NOMO-1 treated with dmso at 0.1 percent for 144 hours (cell line): ENCODE measurements at regions not wholly inside any gene's neighbourhood (a gene's known extent, or its start where the extent isn't known, plus 50 kb on each side); places are given as distances from the start of the nearest gene placed in this dataset.
"Not testable (repeated sequence)": the region's sequence is repeated elsewhere in the genome, so short reads cannot be mapped to it uniquely, and the experiment has no call there.

Experiments
- DNase-seq: peaks from one replicate; lab custom pipeline; 2025; ENCODE audit not compliant: unreplicated experiment; lab: John Stamatoyannopoulos, UW

DNA sequence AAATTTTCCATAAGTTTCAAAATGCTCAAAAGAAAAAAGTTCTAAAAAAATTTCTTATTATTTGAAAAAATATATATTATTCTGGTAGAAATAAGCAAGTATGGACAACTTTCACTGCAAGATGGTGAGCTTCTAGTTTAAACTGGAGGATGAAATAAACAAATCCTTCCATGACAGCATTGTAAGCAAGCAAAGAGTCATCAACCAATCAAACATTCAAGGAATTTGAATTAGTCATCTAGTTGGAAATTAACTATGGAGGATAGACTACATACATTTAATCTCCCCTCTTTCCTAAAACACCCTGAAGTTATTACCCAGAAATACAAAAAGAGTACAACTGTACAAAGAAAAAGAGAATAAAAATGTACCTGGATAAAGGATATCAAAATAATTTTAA, 51.0 kb upstream of the IRX5 start:
- DNase-seq = no peak

DNA sequence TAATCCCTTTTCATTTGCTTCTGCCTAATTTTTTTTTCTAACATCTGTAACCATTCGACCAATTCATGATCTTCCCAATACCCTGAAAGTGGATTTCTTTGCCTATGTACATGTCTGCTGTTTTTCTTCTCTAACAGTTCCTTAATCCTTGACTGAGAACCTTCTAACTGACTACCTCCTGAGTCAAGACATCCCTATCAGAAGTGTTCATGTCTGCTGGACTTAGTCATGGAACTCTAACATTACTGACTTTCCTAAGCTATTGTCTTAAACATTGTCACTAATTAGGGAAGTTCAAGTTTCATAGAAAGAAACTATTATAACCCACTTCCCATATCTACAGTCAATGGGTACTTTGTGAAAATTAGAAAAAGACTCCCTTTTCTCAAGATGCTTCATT, 52.4 kb upstream of the IRX5 start:
- no peak for DNase-seq

DNA sequence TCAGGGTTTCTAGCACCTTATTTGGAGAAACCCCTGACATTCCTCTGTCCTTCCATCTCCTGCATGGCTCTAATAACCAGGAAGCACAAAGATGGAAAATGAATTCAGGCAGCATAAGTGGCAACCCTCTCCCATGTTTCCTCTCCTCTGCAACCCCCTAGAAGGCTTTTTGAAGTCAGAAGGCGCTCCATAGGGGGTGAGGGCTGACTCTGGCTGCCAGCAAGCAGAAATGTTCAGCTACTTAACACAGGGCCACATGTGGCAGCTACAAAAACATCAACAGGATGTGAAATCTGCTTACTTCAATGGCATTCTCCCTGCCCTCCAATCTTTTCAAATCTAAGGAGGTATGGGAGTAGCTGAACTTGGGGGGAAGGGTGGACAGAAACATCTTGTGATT, 55.2 kb upstream of the IRX5 start:
- no peak for DNase-seq

DNA sequence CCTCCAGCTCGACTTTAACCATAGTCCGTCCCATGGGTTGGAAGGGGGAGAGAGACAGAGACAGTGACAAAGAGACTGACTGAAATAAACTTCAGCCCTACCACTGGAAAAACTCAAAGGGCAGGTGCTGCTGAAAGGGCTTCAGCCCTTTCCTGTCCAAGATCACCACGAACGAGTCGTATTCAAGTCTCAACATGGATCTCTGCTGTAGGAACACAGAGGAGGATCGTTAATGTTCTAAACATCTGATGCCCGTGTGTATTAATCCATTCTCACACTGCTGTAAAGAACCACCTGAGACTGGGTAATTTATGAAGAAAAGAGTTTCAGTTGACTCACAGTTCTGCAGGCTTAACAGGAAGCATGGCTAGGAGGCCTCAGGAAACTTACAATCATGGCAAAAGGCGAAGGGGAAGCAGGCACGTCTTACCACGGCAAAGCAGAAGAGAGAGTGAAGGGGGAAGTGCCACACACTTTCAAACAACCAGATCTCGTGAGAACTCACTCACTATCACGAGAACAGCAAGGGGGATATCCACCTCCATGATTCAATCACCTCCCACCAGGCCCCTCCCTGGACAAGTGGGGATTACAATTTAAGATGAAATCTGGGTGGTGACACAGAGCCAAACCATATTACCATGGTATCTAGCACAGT, 56.8 kb upstream of the IRX5 start:
- DNase-seq = not testable (repeated sequence)

DNA sequence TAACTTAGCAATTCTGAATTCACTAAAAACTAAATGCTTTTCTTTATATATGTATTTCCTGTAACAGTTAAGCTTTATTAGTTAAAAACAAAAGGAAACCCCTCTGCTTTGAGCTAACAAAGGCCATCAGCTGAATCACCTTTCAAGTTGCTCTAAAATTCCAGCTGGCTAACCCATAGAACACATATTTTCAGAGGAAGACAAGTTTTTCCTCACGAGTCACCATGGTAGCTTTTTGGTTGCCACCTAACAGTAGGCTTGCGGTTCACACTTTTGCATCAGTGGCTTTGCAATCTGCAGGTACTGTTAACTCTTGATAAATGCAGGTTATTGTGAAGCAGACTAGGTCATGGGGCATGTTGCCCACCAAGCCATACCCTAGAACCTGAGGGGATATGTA, 57.6 kb upstream of the IRX5 start:
- no peak for DNase-seq

DNA sequence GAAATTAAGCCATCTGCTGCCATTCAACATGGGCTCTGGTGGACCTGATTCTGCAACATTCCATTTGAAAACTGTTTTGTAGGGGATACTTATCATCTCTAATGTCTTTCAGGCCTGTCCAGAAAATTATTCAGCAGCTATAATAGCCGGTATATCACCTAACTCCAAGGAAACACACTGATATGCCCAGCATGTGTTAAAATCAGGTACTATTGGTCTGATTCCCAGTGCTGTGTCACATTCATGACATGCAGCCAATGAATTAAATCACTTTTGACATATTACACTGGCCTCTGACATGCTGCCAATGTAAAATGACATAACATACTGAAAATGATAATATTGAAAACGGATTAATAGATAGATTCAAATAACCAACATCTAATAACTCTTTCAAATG, 60.5 kb upstream of the IRX5 start:
- no peak for DNase-seq

DNA sequence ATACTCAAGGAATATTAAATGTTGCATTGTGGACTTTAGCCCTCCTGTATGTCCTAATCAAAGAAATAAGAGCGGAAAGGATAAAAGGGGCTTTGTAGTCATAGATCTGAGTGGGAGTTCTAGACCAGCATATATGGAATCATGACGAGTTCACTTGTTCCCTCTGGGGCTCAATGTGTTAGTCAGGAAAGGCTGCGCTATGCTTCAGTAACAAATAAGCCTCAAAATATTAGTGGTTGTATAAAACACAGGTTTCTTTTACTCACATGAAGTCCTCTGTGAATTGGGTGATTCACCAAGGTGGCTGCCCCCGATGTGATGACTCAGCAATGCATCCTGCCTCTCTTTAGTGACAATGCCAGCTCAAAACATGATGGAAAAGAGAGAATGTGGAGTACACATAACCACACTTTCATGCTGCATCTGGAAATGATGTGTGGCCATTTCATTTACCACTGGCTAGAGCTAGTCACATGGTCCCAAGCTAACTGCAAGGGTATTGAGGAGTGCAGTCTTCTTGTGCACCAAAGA, 63.3 kb upstream of the IRX5 start:
- DNase-seq = no peak

DNA sequence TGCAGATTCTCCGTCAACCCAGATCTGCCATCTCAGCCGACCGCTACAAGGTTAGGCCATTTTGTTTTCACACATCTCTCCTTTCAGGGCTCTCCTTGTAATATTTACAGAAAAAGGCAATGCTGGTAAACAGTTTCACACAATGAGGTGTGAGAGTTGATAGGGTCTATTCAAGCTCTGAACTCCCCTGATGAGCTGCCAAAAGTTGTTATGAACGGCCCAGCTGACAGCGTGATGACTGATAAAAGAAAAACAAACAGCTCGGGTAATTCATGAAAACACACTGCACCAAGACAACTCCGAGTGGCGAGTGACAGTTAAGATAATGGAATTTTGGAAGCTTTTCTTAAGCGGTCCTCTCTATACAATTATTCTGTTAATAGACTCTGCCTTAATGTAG, 68.1 kb upstream of the IRX5 start:
- DNase-seq = no peak

DNA sequence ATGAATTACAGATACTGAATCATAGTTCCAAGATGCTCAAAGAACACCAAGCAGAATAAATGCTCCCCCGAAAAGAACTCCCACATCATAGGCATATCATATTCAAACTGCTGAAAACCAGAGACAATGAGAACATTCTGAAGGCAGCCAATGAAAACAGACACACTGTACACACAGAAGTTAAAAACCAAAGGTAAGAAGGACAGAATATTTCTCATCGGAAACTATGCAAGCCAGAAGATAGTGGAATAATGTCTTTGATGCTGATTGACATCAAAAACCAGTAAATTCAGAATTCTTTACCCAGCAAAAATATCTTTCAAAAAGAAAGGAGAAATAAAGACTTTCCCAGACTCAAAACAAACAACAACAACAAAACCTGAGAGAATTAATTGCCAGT, 73.8 kb upstream of the IRX5 start:
- DNase-seq = no peak

DNA sequence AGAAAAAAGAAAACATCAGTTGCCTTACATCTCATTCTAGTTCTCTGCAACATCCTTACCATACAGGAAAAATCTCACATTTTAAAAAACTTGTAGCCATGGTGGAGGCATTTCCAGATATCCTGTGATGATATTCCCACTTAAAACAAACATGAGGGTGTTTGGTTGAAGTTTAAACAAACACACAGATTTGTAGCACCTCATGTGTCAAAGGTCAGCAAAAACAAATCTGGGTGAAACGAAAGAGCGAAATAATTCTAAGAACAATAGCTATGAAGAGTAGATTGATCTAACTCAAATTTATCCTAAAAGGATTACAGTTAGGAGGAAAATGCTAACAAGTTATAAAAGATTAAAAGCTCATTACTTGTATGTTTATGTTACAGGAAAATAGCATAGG, 83.1 kb upstream of the IRX5 start:
- DNase-seq = no peak

DNA sequence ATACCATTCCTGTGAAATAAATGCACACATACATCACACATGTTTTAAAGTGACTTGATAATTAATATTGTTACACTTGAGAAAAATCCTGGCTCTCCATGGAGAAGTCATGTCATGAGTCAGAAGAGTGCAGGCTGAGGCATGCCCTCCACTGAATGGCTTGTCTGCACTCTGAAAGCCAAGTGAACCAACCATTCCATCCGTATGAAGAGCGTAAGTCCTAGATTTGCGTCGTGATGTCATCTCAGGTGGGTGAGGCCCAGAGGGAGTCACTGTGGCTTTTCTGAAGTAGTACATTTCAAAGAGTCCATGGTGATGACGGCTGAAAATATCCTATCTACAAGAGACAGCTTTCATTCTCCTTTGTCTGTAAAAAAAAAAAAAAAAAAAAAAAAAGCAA, 83.5 kb upstream of the IRX5 start:
- no peak for DNase-seq

DNA sequence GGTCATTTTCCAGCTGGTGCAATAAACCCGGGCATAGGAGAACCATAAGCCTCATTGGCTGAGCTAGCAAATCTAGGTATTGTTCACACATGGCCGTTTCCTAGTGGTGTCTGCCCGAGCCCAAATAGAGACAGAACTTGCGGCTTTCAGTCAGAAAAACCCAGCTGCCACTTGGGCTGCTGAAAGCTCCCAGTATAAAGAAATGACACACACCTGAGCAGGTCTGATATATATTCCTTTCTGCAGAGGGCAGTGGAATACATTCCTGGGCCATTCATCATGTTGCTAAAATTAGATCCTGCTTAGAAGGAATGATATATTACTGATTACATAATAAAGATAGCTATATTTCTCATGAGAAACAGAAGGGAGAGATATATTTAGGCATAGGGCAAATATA, 83.9 kb upstream of the IRX5 start:
- no peak for DNase-seq

DNA sequence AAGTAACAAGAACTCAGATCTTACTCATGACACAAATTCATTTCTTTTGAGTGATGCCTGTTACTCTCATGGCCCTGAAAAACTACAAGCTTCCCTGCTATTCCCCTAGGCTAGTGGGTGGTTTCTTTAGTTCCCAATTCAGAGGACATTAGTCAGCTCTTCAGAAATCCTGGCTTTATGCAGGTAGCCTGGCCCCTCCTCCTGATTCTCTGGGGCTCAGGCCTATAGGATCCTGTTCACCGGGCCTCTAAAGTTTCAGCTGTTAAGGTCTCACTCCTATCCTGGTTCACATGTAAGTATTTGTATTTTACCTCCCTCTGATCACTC, 87.3 kb upstream of the IRX5 start:
- no peak for DNase-seq

DNA sequence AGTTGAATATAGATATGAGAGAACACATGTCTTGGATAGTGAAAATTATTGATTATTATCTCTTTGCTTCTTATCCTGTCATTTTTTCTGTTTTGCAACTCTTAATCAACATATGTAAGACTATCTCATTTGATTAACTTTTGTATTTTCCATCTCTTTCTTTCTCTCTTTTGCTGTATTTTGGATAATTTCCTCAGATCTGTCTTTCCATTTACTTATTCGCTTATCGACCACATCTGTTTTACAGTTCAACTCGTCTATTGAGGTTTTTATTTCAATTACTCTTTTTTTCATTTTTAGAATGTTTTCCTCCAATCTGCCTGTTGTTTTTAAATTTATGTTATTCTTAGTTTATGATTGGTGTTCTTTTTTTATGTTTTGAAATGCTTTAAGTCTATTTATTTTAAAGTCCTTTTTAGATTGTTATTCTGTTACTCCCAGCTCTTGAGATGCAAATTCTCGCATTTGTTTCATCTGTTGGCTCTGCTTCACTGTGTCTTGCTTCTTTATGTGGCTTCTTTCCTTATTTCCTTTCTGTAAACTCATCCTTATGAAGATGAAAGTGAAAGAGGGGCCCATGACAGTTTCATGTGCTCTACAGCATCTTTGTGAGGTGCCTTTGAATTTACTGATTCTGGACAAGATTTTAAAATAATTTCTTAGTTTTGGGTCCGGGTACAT, 87.8 kb upstream of the IRX5 start:
- no peak for DNase-seq

DNA sequence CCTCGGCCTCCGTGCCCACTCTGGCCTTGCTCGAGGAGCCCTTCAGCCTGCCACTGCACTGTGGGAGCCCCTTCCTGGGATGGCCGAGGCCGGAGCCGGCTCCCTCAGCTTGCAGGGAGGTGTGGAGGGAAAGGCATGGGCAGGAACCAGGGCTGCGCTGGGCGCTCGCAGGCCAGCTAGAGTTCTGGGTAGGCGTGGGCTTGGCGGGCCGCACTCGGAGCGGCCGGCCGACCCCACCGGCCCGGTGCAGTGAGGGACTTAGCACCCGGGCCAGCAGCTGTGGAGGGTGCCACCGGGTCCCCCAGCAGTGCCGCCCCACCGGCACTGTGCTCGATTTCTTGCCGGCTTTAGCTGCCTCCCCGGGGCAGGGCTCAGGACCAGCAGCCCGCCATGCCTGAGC, 101.0 kb upstream of the IRX5 start:
- no peak for DNase-seq

DNA sequence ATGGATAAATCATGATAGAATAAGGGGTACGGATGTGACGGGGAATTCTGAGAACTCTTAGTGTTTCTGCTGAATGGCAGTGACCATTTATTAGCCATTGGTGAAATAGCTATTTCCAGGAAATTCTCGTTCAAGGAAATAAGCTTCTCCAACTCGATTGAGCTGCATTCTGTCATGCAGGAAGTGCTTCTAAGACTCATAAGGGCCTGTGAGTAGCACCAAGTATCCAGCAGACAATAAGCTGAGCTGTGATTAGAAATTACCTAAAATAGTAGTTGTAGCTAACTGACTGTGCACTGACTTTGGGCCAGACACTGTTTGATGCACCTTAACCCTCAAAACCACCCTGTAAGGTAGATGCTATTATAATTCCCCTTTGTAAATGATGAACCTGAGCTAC, 107.8 kb upstream of the IRX5 start:
- DNase-seq = no peak

DNA sequence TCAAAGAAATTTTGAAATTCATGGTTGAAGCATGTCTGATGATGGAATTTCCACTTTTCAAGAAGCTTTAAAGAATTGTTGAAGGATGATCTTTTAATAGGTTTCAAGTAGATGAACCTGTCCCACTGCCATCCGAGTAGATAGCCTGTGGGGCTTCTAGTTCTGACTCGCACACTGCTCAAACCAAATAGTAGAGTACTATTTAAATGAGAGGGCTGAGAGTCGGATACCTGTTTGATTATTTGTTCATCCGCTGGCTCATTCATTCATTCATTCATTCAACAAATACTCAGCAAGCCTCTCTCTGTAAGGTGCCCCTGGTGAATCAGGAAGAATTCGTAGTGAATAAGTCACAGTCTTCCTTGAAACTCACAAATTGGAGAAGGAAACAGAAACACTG, 108.2 kb upstream of the IRX5 start:
- DNase-seq = no peak

DNA sequence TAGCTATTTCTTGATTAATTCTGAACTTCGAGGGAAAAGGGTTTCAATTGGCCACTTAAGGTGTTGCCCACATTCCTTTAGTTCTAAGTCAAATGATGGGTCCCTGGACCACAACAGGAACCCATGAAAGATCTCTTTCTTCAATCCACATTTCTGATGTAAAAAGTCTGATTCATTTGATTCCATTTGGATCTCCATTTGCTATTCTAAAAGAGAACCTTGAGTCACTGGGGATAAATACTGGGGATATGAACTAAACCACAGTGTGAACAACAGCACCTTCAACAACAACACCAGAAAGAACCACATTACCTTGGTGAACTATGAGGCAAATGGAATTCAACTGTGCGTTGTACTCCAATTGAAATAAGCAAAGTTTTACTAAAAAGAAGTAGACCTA, 108.9 kb upstream of the IRX5 start:
- no peak for DNase-seq

DNA sequence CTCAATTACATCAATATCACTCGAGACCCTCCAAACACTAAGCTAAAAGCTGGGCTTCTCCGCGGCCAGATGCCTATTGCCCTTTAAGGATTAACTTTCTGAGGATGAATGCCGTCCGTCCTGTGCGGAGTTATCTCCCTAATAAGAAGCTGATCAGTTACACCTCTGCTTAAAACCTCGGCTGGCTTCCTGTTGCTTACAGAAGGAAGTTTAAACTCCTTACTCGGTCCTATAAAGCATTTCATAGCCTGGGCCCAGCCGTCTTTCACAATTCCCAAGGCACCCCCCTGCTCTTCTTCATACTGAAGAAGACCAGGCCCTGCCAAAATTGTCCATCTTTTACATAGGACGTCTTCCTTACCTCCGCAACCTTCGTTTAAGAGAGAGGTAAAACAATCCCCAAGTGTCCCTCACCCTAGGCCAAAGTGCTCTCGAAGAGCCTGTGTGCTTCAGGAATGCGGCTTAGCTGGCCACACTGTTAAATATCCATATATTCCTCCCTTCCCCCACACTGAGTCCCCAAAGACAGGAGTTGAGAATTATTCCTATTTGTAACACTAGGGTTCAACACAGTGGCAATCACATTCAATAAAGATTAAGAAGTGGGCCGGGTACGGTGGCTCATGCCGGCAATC, 112.6 kb upstream of the IRX5 start:
- DNase-seq = no peak

DNA sequence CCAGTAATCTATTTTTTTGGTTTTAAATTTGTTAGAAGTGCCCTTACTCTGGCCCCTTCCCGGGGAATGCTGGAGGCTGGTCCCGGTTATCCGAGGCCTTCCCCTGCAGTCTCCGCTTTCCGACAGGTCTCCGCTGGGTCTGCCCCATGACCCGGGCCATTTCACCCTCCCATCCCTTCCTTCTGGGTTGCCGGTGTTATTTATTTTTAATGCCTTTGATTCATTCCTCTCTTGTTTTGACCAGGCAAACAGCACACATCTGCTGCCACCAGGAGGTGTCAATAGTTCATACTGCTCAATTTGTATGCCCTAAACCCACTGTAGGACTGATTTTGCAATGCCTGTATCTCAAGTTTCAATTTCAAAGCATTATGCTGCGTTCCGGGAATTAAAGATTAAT, 113.2 kb upstream of the IRX5 start:
- DNase-seq = no peak

DNA sequence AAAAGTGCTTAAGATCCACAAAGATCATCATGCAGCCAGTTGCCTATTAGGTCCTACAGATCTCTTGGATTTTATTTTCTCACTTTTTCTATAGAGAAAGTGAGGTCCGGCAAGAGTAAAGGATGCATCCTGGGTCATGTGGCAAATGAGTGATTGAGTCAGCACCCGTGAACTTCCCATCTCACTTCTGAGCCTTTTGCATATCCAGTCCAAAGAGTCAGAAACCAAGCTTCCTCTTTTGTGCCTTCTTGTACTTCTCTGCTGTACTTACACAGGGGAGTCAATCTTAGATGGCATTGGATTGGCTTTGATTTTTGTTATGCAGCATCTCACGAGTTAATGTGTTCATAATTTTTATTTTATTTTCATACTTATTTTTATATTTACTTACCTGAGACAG, 114.2 kb upstream of the IRX5 start:
- DNase-seq = peak; percentile 67

DNA sequence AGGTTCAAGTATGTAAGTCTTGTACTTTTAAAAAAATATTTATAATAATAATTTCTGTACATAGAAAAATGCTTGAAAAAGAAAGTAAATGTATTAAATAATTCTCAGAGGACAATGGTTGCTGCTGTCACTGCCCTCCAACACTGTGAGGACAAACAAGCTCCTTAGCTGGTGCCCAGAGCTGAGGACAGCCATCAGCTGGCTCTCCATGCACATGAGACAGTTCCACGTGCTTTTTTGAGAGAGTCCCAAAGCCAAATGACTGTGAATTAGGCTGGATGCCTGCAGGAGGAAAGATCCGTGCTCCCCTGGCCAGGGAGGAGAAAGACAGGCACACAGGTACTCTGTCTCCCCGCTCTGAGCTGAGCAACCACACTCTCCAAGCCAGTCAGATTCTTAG, 115.5 kb upstream of the IRX5 start:
- DNase-seq = no peak

DNA sequence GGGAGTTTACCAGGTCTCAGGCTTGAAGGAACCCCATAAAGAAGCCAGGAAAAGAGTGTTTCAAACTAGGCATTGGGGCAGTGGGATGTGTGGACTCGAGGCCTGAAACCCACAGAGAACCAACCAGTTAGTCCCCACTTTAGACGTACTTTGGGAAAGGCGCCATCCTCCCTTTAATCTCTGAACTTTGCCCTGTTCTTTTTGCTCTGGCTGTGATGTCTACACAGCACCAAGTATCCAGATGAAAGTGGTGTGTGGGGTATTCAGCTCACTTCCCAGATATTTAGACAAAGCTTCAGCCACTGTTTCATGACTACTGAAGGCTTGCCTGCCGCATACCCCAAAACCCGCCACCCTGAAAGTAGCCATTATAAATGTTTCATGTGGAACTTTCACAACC, 116.9 kb upstream of the IRX5 start:
- DNase-seq = no peak
